GM12874 (cell line): ENCODE measurements at regions not wholly inside any gene's neighbourhood (a gene's known extent, or its start where the extent isn't known, plus 50 kb on each side); places are given as distances from the start of the nearest gene placed in this dataset.

Experiments used
- CTCF ChIP-seq: IDR thresholded peaks from 2 replicates; pipeline ENCODE4 v1.5.1; 2011; ENCODE audit warnings: low read depth, mild to moderate bottlenecking, control low read depth, low read length, moderate library complexity; ENCODE audit not compliant: insufficient read depth

- no peak for TF ChIP-seq CTCF
Measured at GRCh38 chr16:51884773-51885172, 662.2 kb downstream of the TOX3 start.

GRCh38 chr16:51881731-51882130, 665.2 kb downstream of the TOX3 start:
- no peak for TF ChIP-seq CTCF

- TF ChIP-seq CTCF = no peak
Measured at GRCh38 chr16:51880776-51881175, 666.2 kb downstream of the TOX3 start.

GRCh38 chr16:51877686-51878085, 669.3 kb downstream of the TOX3 start:
- TF ChIP-seq CTCF = no peak

GRCh38 chr16:51876934-51877333, 670.0 kb downstream of the TOX3 start:
- no peak for TF ChIP-seq CTCF

GRCh38 chr16:51876601-51876875, 670.4 kb downstream of the TOX3 start:
- TF ChIP-seq CTCF = no peak

- no peak for TF ChIP-seq CTCF
Measured at GRCh38 chr16:51875834-51876600, 670.9 kb downstream of the TOX3 start.
